GM18519 (cell line): ENCODE measurements at regions not wholly inside any gene's neighbourhood (a gene's known extent, or its start where the extent isn't known, plus 50 kb on each side); places are given as distances from the start of the nearest gene placed in this dataset.

Experiments used
- ATAC-seq: cut with Tn5 transposase; IDR thresholded peaks from one replicate; pipeline ENCODE4 v1.9.1; 2021; ENCODE audit warnings: mild to moderate bottlenecking, moderate library complexity; ENCODE audit not compliant: unreplicated experiment, low FRiP score

- no peak for ATAC-seq
These were observed 206.3 kb upstream of the S1PR3 start for GRCh38 chr9:88784960-88785359.

GRCh38 chr9:88786291-88787079, 204.8 kb upstream of the S1PR3 start:
- ATAC-seq, result no peak

GRCh38 chr9:88789785-88790184, 201.5 kb upstream of the S1PR3 start:
- ATAC-seq, result no peak

GRCh38 chr9:88791105-88791805, 200.0 kb upstream of the S1PR3 start:
- no peak for ATAC-seq

GRCh38 chr9:88792502-88792901, 198.8 kb upstream of the S1PR3 start:
- ATAC-seq, result no peak

GRCh38 chr9:88794100-88794499, 197.2 kb upstream of the S1PR3 start:
- ATAC-seq, result no peak

- no peak for ATAC-seq
These were observed 194.3 kb upstream of the S1PR3 start for GRCh38 chr9:88796947-88797346.

- no peak for ATAC-seq
These were observed 192.8 kb upstream of the S1PR3 start for GRCh38 chr9:88798476-88798875.

GRCh38 chr9:88799541-88800328, 191.5 kb upstream of the S1PR3 start:
- ATAC-seq, result no peak

GRCh38 chr9:88800329-88800682, 191.0 kb upstream of the S1PR3 start:
- no peak for ATAC-seq

GRCh38 chr9:88801214-88801796, 190.0 kb upstream of the S1PR3 start:
- ATAC-seq, result no peak

- no peak for ATAC-seq
These were observed 188.7 kb upstream of the S1PR3 start for GRCh38 chr9:88802533-88802932.

GRCh38 chr9:88803546-88804253, 187.6 kb upstream of the S1PR3 start:
- ATAC-seq, result no peak

- no peak for ATAC-seq
These were observed 187.0 kb upstream of the S1PR3 start for GRCh38 chr9:88804254-88804596.

GRCh38 chr9:88805217-88805943, 185.9 kb upstream of the S1PR3 start:
- no peak for ATAC-seq

- ATAC-seq, result no peak
These were observed 183.8 kb upstream of the S1PR3 start for GRCh38 chr9:88807426-88807825.

GRCh38 chr9:88808019-88808656, 183.1 kb upstream of the S1PR3 start:
- ATAC-seq, result no peak

GRCh38 chr9:88808761-88809354, 182.4 kb upstream of the S1PR3 start:
- no peak for ATAC-seq
